ENCODE measurements at regions not wholly inside any gene's neighbourhood (a gene's known extent, or its start where the extent isn't known, plus 50 kb on each side); places are given as distances from the start of the nearest gene placed in this dataset.

DNA sequence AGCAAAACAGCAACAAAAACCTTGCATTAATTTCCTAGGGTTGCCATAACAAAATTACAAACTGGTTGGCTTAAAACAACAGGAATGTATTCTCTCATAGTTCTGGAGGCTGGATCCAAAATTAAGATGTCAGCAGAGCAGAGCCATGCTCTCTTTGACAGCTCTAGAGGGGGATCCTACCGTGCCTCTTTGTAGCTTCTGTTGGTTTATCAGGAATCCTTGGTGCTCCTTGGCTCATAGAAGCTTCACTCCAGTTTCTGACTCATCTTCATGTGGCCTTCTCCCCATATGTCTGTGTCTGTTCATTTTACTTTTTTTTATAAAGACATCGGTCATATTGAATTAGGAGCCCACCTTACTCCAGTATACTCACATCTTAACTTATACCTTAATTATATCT, 90.5 kb upstream of the POU2AF2 start:
- TF ChIP-seq, protein P1, sequence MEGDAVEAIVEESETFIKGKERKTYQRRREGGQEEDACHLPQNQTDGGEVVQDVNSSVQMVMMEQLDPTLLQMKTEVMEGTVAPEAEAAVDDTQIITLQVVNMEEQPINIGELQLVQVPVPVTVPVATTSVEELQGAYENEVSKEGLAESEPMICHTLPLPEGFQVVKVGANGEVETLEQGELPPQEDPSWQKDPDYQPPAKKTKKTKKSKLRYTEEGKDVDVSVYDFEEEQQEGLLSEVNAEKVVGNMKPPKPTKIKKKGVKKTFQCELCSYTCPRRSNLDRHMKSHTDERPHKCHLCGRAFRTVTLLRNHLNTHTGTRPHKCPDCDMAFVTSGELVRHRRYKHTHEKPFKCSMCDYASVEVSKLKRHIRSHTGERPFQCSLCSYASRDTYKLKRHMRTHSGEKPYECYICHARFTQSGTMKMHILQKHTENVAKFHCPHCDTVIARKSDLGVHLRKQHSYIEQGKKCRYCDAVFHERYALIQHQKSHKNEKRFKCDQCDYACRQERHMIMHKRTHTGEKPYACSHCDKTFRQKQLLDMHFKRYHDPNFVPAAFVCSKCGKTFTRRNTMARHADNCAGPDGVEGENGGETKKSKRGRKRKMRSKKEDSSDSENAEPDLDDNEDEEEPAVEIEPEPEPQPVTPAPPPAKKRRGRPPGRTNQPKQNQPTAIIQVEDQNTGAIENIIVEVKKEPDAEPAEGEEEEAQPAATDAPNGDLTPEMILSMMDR (IDR thresholded peaks at IDR 0.05), result no peak
- TF ChIP-seq POLR2A (IDR thresholded peaks at IDR 0.05), result no peak
